ENCODE measurements at regions not wholly inside any gene's neighbourhood (a gene's known extent, or its start where the extent isn't known, plus 50 kb on each side); places are given as distances from the start of the nearest gene placed in this dataset.
A peak's percentile ranks its signal among the peaks of the same experiment; 100 is the strongest.
"Not testable (repeated sequence)": the region's sequence is repeated elsewhere in the genome, so short reads cannot be mapped to it uniquely, and the experiment has no call there.

DNA sequence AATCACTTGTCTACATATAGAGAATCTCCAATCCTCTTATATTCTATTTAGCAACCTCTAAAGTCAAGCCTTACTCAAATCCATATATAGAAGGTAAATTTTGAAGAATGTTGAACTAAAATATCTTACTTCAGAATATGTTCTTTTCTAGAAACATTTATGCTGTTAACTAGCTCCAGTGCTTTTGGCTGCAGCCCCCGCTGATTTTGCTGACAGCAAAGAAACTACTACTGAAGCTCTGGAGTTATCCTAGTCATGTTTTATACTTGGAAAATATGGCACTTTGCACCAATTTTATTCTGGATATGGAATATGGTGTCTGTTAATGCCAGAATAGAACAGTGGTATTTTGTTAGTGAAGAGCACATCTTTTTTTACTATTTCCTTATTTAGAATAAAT, 212.4 kb upstream of the FSIP2 start:
- TF ChIP-seq POLR2AphosphoS5 (IDR thresholded peaks at IDR 0.05; ENCODE audit: borderline replicate concordance, low read depth, low read length) (no peak), FOXP2 (optimal IDR thresholded peaks at IDR 0.05; ENCODE audit: control extremely low read depth, extremely low read length, insufficient read depth) (no peak), EZH2 (IDR thresholded peaks at IDR 0.05) (no peak)
- no peaks in the 10 kb centered on the region for H3K36me3 ChIP-seq (ENCODE audit: insufficient read depth, low read length)
- no peak for DNase-seq (ENCODE audit: low read depth, low spot score)
- H3K27ac ChIP-seq: no peak overlapping the region
- no peak overlapping the region for H3K9ac ChIP-seq (ENCODE audit: insufficient read length)
- H3K9me3 ChIP-seq (ENCODE audit: low read depth, low read length): no peaks in the 10 kb centered on the region; the same call in 1 of the 2 replicates
- H3K4me3 ChIP-seq: no peak overlapping the region

DNA sequence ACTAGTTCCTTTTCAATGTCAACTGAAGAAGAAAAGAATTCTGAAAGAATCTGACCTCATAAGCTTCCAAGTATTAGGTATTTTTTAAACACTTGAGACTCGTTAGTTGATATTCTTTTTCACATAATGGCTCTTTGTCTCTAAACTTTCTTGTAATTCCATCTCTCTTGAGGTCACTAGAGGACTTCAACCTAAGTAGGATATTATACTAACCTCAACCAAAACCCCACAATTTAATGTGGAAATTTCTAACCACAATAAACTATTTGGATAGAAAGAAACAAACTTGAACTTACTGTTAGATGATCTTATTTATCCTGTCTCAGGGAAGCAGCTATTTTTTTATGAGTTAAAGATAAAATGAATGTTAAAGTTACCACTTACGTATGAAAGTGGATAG, 206.9 kb upstream of the FSIP2 start:
- DNase-seq (ENCODE audit: low read depth, low spot score): no peak
- Histone ChIP-seq H3K36me3 (ENCODE audit: insufficient read depth, low read length) (no peaks in the 10 kb centered on the region), H3K4me3 (no peak overlapping the region), H3K9me3 (ENCODE audit: low read depth, low read length) (no peaks in the 10 kb centered on the region; the same call in 1 of the 2 replicates), H3K9ac (ENCODE audit: insufficient read length) (no peak overlapping the region), H3K27ac (no peak overlapping the region)
- TF ChIP-seq POLR2AphosphoS5 (IDR thresholded peaks at IDR 0.05; ENCODE audit: borderline replicate concordance, low read depth, low read length): no peak
- no peak for TF ChIP-seq EZH2 (IDR thresholded peaks at IDR 0.05)
- no peak for TF ChIP-seq FOXP2 (optimal IDR thresholded peaks at IDR 0.05; ENCODE audit: control extremely low read depth, extremely low read length, insufficient read depth)

DNA sequence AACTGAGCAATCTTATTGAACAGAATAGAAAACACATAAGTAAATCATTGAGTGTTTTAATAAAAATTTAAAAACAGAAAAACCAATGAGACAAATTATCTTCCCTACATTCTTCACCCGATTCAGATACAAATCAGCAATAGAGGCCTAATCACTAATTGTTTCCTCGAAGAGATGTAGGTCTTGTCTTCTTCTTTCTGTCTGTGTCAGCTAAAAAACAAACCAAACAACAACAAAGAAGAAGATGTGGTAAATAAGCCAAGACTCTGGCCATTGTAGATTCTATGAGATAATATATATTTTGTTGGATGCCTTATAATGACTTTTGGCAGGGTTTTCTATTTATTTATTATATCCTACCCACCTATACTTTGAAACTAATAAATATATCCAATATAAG, 200.9 kb upstream of the FSIP2 start:
- no peak for DNase-seq (ENCODE audit: low read depth, low spot score)
- Histone ChIP-seq H3K9ac (ENCODE audit: insufficient read length) (no peak overlapping the region), H3K36me3 (ENCODE audit: insufficient read depth, low read length) (no peaks in the 10 kb centered on the region), H3K9me3 (ENCODE audit: low read depth, low read length) (no peaks in the 10 kb centered on the region), H3K4me3 (no peak overlapping the region), H3K27ac (no peak overlapping the region)
- no peak for TF ChIP-seq POLR2AphosphoS5 (IDR thresholded peaks at IDR 0.05; ENCODE audit: borderline replicate concordance, low read depth, low read length)
- TF ChIP-seq FOXP2 (optimal IDR thresholded peaks at IDR 0.05; ENCODE audit: control extremely low read depth, extremely low read length, insufficient read depth): no peak
- TF ChIP-seq EZH2 (IDR thresholded peaks at IDR 0.05): no peak

DNA sequence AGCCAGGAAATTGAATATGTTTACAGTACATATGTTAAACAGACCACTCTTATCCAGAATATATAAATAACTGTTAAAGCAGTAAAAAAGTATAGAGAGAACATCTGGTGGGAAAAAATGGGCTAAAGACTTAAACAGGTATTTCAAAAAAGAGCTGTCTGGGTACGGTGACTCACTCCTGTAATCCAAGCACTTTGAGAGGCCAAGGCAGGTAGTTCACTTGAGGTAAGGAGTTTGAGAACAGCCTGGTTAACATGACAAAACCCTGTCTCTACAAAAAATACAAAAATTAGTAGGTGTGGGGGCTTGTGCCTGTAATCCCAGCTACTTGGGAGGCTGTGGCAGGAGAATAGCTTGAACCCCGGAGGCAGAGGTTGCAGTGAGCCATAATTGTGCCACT, 171.4 kb upstream of the FSIP2 start:
- Histone ChIP-seq H3K9me3 (ENCODE audit: low read depth, low read length) (no peaks in the 10 kb centered on the region), H3K36me3 (ENCODE audit: insufficient read depth, low read length) (no peaks in the 10 kb centered on the region), H3K27ac (no peak overlapping the region), H3K9ac (ENCODE audit: insufficient read length) (no peak overlapping the region), H3K4me3 (no peak overlapping the region)
- no peak for DNase-seq (ENCODE audit: low read depth, low spot score)
- no peak for TF ChIP-seq POLR2AphosphoS5 (IDR thresholded peaks at IDR 0.05; ENCODE audit: borderline replicate concordance, low read depth, low read length)
- no peak for TF ChIP-seq FOXP2 (optimal IDR thresholded peaks at IDR 0.05; ENCODE audit: control extremely low read depth, extremely low read length, insufficient read depth)
- TF ChIP-seq EZH2 (IDR thresholded peaks at IDR 0.05): no peak

DNA sequence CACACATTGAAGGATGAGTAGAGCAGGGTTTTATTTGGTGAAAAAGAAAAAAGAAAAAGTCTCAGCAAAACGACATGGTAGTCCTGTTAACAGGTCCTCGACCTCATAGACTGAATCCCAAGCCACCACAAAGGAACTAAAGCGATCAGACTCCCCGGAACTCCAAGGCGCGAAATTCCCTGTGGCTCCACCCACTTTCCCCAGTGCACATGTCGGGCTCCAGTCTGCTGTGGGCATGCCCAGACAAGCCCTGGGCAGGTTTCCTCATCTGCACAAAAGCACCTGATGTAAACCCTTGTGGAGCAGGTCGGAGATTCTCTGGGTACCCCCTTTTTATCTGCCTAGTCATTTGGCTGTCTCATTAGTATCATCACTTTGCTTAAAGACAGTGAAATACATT, 170.7 kb upstream of the FSIP2 start:
- Histone ChIP-seq H3K4me3 (no peak overlapping the region), H3K9ac (ENCODE audit: insufficient read length) (no peak overlapping the region), H3K27ac (no peak overlapping the region), H3K36me3 (ENCODE audit: insufficient read depth, low read length) (no peaks in the 10 kb centered on the region), H3K9me3 (ENCODE audit: low read depth, low read length) (no peaks in the 10 kb centered on the region)
- TF ChIP-seq POLR2AphosphoS5 (IDR thresholded peaks at IDR 0.05; ENCODE audit: borderline replicate concordance, low read depth, low read length) (no peak), FOXP2 (optimal IDR thresholded peaks at IDR 0.05; ENCODE audit: control extremely low read depth, extremely low read length, insufficient read depth) (no peak), EZH2 (IDR thresholded peaks at IDR 0.05) (no peak)
- no peak for DNase-seq (ENCODE audit: low read depth, low spot score)

DNA sequence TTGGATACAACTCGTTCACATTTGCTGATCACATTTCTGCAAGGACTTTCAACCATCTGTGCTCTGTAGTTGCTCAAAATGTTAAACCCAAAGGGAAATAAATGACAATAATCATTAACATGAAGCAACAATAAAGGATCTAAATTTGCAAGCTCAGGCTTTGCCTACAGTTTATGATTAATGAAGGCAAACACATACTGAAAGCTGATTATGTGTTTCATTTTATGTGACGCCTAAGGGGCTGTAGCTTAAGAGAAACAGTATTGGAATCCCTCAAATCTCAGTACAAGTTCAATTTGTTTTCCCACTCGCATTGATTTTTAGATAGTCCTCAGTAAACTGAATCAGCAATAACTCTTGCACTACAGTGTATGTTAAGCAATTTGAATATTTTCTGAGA, 160.3 kb upstream of the FSIP2 start:
- no peaks in the 10 kb centered on the region for H3K9me3 ChIP-seq (ENCODE audit: low read depth, low read length)
- DNase-seq (ENCODE audit: low read depth, low spot score): peak; percentile 8
- TF ChIP-seq POLR2AphosphoS5 (IDR thresholded peaks at IDR 0.05; ENCODE audit: borderline replicate concordance, low read depth, low read length) (no peak), EZH2 (IDR thresholded peaks at IDR 0.05) (no peak), FOXP2 (optimal IDR thresholded peaks at IDR 0.05; ENCODE audit: control extremely low read depth, extremely low read length, insufficient read depth) (no peak)
- H3K9ac ChIP-seq (ENCODE audit: insufficient read length): no peak overlapping the region
- H3K4me3 ChIP-seq: 0 out of 2 replicates have a peak overlapping the region, but pooled peaks have one; percentile 4
- H3K36me3 ChIP-seq (ENCODE audit: insufficient read depth, low read length): no peaks in the 10 kb centered on the region
- peak overlapping the region; percentile 67; the same call in 1 of the 2 replicates for H3K27ac ChIP-seq

DNA sequence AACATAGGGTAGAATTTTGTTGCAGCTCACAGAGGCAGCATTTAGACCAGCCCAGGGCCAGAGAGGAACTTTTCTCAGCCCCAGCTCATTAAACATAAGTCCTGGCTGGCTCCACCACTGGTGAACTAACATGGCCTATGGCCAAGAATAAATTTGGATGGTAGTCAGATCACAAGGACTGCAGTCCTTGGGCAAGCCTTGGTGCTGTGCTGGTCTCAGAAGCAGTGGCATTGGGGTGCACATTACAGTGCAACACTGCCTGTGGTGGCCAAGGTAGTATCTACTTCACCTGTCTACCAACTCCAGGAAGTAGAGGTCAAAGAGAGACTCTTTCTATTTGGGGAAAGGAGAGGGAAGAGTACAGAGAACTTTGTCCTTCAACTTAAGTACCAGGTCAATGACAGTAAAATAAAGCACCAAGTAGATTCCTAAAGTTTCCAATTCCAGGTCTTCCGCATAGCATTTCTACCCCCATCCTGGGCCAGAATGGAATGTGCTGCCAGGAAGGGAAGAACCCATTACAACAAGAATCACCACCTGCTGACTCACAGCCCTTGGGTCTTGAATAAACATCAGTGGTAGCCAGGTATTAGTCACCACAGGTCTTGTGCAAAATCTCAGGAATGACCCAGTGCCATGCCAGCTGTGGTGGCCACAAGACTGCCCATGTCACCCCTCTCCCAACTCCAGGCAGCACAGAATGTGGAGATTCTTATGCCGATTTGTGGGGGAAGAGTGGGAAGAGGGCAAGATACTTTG, 155.4 kb upstream of the FSIP2 start:
- TF ChIP-seq POLR2AphosphoS5 (IDR thresholded peaks at IDR 0.05; ENCODE audit: borderline replicate concordance, low read depth, low read length) (no peak), EZH2 (IDR thresholded peaks at IDR 0.05) (no peak), FOXP2 (optimal IDR thresholded peaks at IDR 0.05; ENCODE audit: control extremely low read depth, extremely low read length, insufficient read depth) (no peak)
- no peak overlapping the region for H3K27ac ChIP-seq
- H3K36me3 ChIP-seq (ENCODE audit: insufficient read depth, low read length): no peaks in the 10 kb centered on the region
- no peak overlapping the region for H3K9ac ChIP-seq (ENCODE audit: insufficient read length)
- no peaks in the 10 kb centered on the region; the same call in 1 of the 2 replicates for H3K9me3 ChIP-seq (ENCODE audit: low read depth, low read length)
- no peak overlapping the region for H3K4me3 ChIP-seq
- no peak for DNase-seq (ENCODE audit: low read depth, low spot score)

DNA sequence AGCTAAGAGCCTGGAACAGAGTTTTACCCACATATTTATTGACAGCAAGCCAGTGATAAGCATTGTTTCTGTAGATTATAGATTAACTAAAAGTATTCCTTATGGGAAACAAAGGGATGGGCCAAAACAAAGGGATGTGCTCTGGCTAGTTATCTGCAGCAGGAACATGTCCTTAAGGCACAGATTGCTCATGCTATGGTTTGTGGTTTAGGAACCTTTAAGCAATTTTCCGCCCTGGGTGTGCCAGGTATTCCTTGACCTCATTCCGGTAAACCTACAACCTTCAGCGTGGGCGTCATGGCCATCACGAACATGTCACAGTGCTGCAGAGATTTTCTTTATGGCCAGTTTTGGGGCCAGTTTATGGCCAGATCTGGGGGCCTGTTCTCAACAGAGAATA, 153.4 kb upstream of the FSIP2 start:
- not testable (repeated sequence) for H3K27ac ChIP-seq; H3K4me3 ChIP-seq; H3K36me3 ChIP-seq (ENCODE audit: insufficient read depth, low read length); H3K9me3 ChIP-seq (ENCODE audit: low read depth, low read length); H3K9ac ChIP-seq (ENCODE audit: insufficient read length); DNase-seq (ENCODE audit: low read depth, low spot score)

DNA sequence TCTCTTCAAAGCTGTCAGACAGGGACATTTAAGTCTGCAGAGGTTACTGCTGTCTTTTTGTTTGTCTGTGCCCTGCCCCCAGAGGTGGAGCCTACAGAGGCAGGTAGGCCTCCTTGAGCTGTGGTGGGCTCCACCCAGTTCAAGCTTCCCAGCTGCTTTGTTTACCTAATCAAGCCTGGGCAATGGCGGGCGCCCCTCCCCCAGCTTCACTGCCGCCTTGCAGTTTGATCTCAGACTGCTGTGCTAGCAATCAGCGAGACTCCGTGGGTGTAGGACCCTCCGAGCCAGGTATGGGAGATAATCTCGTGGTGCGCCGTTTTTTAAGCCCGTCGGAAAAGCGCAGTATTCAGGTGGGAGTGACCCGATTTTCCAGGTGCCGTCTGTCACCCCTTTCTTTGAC, 147.3 kb upstream of the FSIP2 start:
- not testable (repeated sequence) for H3K9me3 ChIP-seq (ENCODE audit: low read depth, low read length); DNase-seq (ENCODE audit: low read depth, low spot score); H3K4me3 ChIP-seq

More for the DNA sequence above, 147.3 kb upstream of the FSIP2 start:
- not testable (repeated sequence) for H3K27ac ChIP-seq; H3K36me3 ChIP-seq (ENCODE audit: insufficient read depth, low read length); H3K9ac ChIP-seq (ENCODE audit: insufficient read length)

Measured in SK-N-MC (cell line).